H1 (cell line): ENCODE measurements at regions not wholly inside any gene's neighbourhood (a gene's known extent, or its start where the extent isn't known, plus 50 kb on each side); places are given as distances from the start of the nearest gene placed in this dataset.

ENCODE experiments used
- CTCF ChIA-PET: fragments of 300-600 bp; sonication (Branson Sonifier 250); formaldehyde crosslinking; loops from one replicate; lab custom pipeline; 2021; ENCODE audit not compliant: partially characterized antibody; lab: Charles Lee
- POLR2A ChIA-PET: fragments of 300-600 bp; sonication (Branson Sonifier 250); formaldehyde crosslinking; loops from one replicate; lab custom pipeline; 2021; ENCODE audit warnings: inconsistent platforms; ENCODE audit not compliant: partially characterized antibody; lab: Charles Lee
- DNase-seq, 2 experiments: peaks; one replicate each; pipeline versions ENCODE4 v3.0.0 to v3.0.0-alpha.2; 2010 to 2022; ENCODE audit warnings: low spot score in 2 of 2, low read depth in 1 of 2, mixed read lengths in 1 of 2
- FAIRE-seq: peaks from 2 replicates; lab custom pipeline; 2011; peaks lifted over from hg19 to GRCh38; lab: Jason Lieb, UNC
- H2AFZ ChIP-seq: 2 replicates; pipeline ENCODE4 v1.8.1; 2012; ENCODE audit warnings: low read length, inconsistent platforms
- H2AK5ac ChIP-seq: 2 replicates; pipeline ENCODE4 v1.6.1; 2013; ENCODE audit warnings: low read depth, low read length
- H2BK120ac ChIP-seq: replicated peaks from 2 replicates; pipeline ENCODE3; 2013; ENCODE audit warnings: low read depth, low read length, inconsistent platforms
- H2BK12ac ChIP-seq: 2 replicates; pipeline ENCODE4 v1.6.1; 2013; ENCODE audit warnings: low read depth, low read length
- H2BK15ac ChIP-seq: 2 replicates; pipeline ENCODE4 v1.6.1; 2013; ENCODE audit warnings: low read length
- H2BK20ac ChIP-seq: 2 replicates; pipeline ENCODE4 v1.6.1; 2013; ENCODE audit warnings: low read length
- H2BK5ac ChIP-seq: 2 replicates; pipeline ENCODE4 v1.6.1; 2013; ENCODE audit warnings: low read depth, low read length
- H3K14ac ChIP-seq: 2 replicates; pipeline ENCODE4 v1.6.1; 2013; ENCODE audit warnings: inconsistent platforms; ENCODE audit not compliant: insufficient read length
- H3K18ac ChIP-seq: 2 replicates; pipeline ENCODE4 v1.6.1; 2013; ENCODE audit warnings: low read length; ENCODE audit errors: extremely low read depth
- H3K23ac ChIP-seq: 2 replicates; pipeline ENCODE4 v1.6.1; 2013; ENCODE audit warnings: inconsistent platforms; ENCODE audit not compliant: insufficient read length
- H3K23me2 ChIP-seq: 2 replicates; pipeline ENCODE4 v1.6.1; 2013; ENCODE audit warnings: low read depth, low read length
- H3K27ac ChIP-seq: 2 replicates; pipeline ENCODE4 v1.6.1; 2011; ENCODE audit warnings: low read depth, low read length, inconsistent platforms
- H3K27me3 ChIP-seq, 4 experiments: replicated peaks in 1 of 4; 1 replicate in 1 of 4; 2 replicates in 3 of 4; pipeline versions ENCODE4 v1.6.1 to v1.8.1; 2011 to 2013; ENCODE audit warnings: low read length in 3 of 4, mild to moderate bottlenecking in 3 of 4, inconsistent platforms in 2 of 4, mixed read lengths in 2 of 4, moderate library complexity in 1 of 4; ENCODE audit not compliant: control insufficient read depth in 3 of 4, insufficient read depth in 3 of 4; ENCODE audit errors: extremely low read depth in 1 of 4
- H3K36me3 ChIP-seq, 4 experiments: 2 replicates each; pipeline versions ENCODE4 v1.6.1 to v1.8.1; 2011 to 2013; ENCODE audit warnings: mild to moderate bottlenecking in 4 of 4, low read length in 3 of 4, moderate library complexity in 2 of 4, control low read depth in 1 of 4, inconsistent platforms in 1 of 4; ENCODE audit not compliant: insufficient read depth in 4 of 4, control insufficient read depth in 2 of 4
- H3K4ac ChIP-seq: replicated peaks from 2 replicates; pipeline ENCODE3; 2013; ENCODE audit warnings: low read length, low read depth, mixed read lengths, inconsistent platforms; ENCODE audit not compliant: insufficient read length
- H3K4me1 ChIP-seq, 4 experiments: replicated peaks in 1 of 4; 1 replicate in 1 of 4; 2 replicates in 3 of 4; pipeline versions ENCODE4 v1.6.1 to v1.8.1; 2011 to 2013; ENCODE audit warnings: low read length in 3 of 4, inconsistent platforms in 2 of 4, mixed read lengths in 1 of 4; ENCODE audit not compliant: insufficient read depth in 4 of 4, control insufficient read depth in 3 of 4
- H3K4me2 ChIP-seq, 2 experiments: 2 replicates each; pipeline versions ENCODE4 v1.6.1 to v1.8.1; 2011 to 2013; ENCODE audit warnings: low read depth in 2 of 2, low read length in 2 of 2, control low read depth in 1 of 2, inconsistent platforms in 1 of 2, mild to moderate bottlenecking in 1 of 2; ENCODE audit not compliant: insufficient read depth in 1 of 2
- H3K4me3 ChIP-seq, 4 experiments: fragments of 200-600, 300-600 bp in 1 of 4; sonication (generic), shearing (Covaris generic), sonication (Bioruptor Twin) in 1 of 4; 2 replicates each; pipeline versions ENCODE4 v1.5.1 to v1.8.1; 2011 to 2016; ENCODE audit warnings: low read length in 4 of 4, low read depth in 3 of 4, control low read depth in 2 of 4, inconsistent platforms in 2 of 4, mild to moderate bottlenecking in 2 of 4, mixed read lengths in 1 of 4, moderate library complexity in 1 of 4; ENCODE audit not compliant: insufficient read depth in 2 of 4; ENCODE audit errors: extremely low read depth in 1 of 4
- H3K56ac ChIP-seq: replicated peaks from 2 replicates; pipeline ENCODE3; 2013; ENCODE audit warnings: low read depth, mild to moderate bottlenecking, mixed read lengths, low read length, inconsistent platforms; ENCODE audit not compliant: insufficient read length
- H3K79me1 ChIP-seq: 2 replicates; pipeline ENCODE4 v1.6.1; 2013; ENCODE audit warnings: low read depth, low read length, control low read depth
- H3K79me2 ChIP-seq, 2 experiments: 2 replicates each; pipeline versions ENCODE4 v1.6.1 to v1.8.1; 2012 to 2013; ENCODE audit warnings: low read length in 2 of 2, mild to moderate bottlenecking in 2 of 2, inconsistent platforms in 1 of 2; ENCODE audit not compliant: insufficient read depth in 2 of 2, control insufficient read depth in 1 of 2
- H3K9ac ChIP-seq, 4 experiments: replicated peaks in 1 of 4; 1 replicate in 1 of 4; 2 replicates in 3 of 4; pipeline versions ENCODE4 v1.6.1 to v1.8.1; 2011 to 2013; ENCODE audit warnings: low read depth in 3 of 4, low read length in 3 of 4, control low read depth in 2 of 4, mild to moderate bottlenecking in 2 of 4, moderate library complexity in 2 of 4, inconsistent platforms in 1 of 4; ENCODE audit errors: extremely low read depth in 1 of 4
- H3K9me3 ChIP-seq, 2 experiments: 2 replicates each; pipeline versions ENCODE4 v1.6.1 to v1.8.1; 2012 to 2013; ENCODE audit warnings: mild to moderate bottlenecking in 2 of 2, moderate library complexity in 2 of 2, control low read depth in 1 of 2, inconsistent platforms in 1 of 2, low read depth in 1 of 2, low read length in 1 of 2, mixed read lengths in 1 of 2; ENCODE audit not compliant: insufficient read depth in 2 of 2
- H4K20me1 ChIP-seq, 2 experiments: replicated peaks in 1 of 2; 2 replicates each; pipeline versions ENCODE3 to v1.8.1; 2011 to 2013; ENCODE audit warnings: inconsistent platforms in 2 of 2, low read length in 2 of 2, mild to moderate bottlenecking in 1 of 2; ENCODE audit not compliant: insufficient read depth in 2 of 2, control insufficient read depth in 1 of 2
- H4K5ac ChIP-seq: 2 replicates; pipeline ENCODE4 v1.6.1; 2013; ENCODE audit warnings: low read length, low read depth, mixed read lengths, inconsistent platforms; ENCODE audit not compliant: insufficient read length
- H4K8ac ChIP-seq: 2 replicates; pipeline ENCODE4 v1.8.0; 2013; ENCODE audit warnings: mild to moderate bottlenecking, moderate library complexity, low read length, inconsistent platforms; ENCODE audit not compliant: insufficient read depth; ENCODE audit errors: extremely low read depth
- H4K91ac ChIP-seq: replicated peaks from 2 replicates; pipeline ENCODE3; 2013; ENCODE audit warnings: low read length, mixed read lengths, inconsistent platforms; ENCODE audit not compliant: insufficient read length
- CBX5 ChIP-seq: fragments of 300-800, 300-1000 bp; sonication (generic); IDR thresholded peaks from 2 replicates; pipeline ENCODE4 v1.7.1; 2016; ENCODE audit warnings: antibody characterized with exemption, low read length, low read depth
- CBX8 ChIP-seq: fragments of 300-800, 300-1000 bp; sonication (generic); IDR thresholded peaks from 2 replicates; pipeline ENCODE4 v1.7.1; 2016; ENCODE audit warnings: low read depth, low read length, borderline replicate concordance
- CHD2 ChIP-seq: IDR thresholded peaks from 2 replicates; pipeline ENCODE4 v1.6.1; 2012; ENCODE audit warnings: low read length, improper control_type of control experiment
- FOSL1 ChIP-seq: IDR thresholded peaks from 2 replicates; pipeline ENCODE4 v1.6.1; 2011; ENCODE audit warnings: mild to moderate bottlenecking, low read depth, low read length, moderate library complexity; ENCODE audit not compliant: insufficient read depth
- GABPA ChIP-seq: IDR thresholded peaks from 2 replicates; pipeline ENCODE4 v1.6.1; 2011; ENCODE audit warnings: mild to moderate bottlenecking, low read length, moderate library complexity, borderline replicate concordance; ENCODE audit not compliant: insufficient read depth
- NRF1 ChIP-seq: IDR thresholded peaks from 2 replicates; pipeline ENCODE4 v1.6.1; 2011; ENCODE audit warnings: mild to moderate bottlenecking, low read depth, low read length, improper control_type of control experiment
- SIRT6 ChIP-seq: IDR thresholded peaks from one replicate; pipeline ENCODE4 v1.7.1; 2012; ENCODE audit warnings: low read length, inconsistent platforms
- SP4 ChIP-seq: IDR thresholded peaks from 2 replicates; pipeline ENCODE4 v1.6.1; 2012; ENCODE audit warnings: low read length, inconsistent platforms
- SRF ChIP-seq: IDR thresholded peaks from 2 replicates; pipeline ENCODE4 v1.6.1; 2011; ENCODE audit warnings: mild to moderate bottlenecking, low read depth, low read length, moderate library complexity
- TEAD4 ChIP-seq: IDR thresholded peaks from 2 replicates; pipeline ENCODE4 v1.6.1; 2012; ENCODE audit warnings: low read depth, low read length, inconsistent platforms, mixed read lengths
- WGBS, 2 experiments: shearing (Covaris generic) in 1 of 2; methylation state at CpG; one replicate each; pipeline versions ENCODE4 v1.1.6 to v1.1.7; 2013 to 2015; ENCODE audit warnings: low lambda C conversion rate in 2 of 2, mixed read lengths in 2 of 2, inconsistent platforms in 1 of 2, low coverage in 1 of 2, missing lambda C conversion rate in 1 of 2; ENCODE audit not compliant: insufficient replicate concordance in 2 of 2, insufficient coverage in 1 of 2, insufficient read length in 1 of 2; ENCODE audit errors: extremely low coverage in 1 of 2, missing lambda C conversion rate in 1 of 2; 5-methylcytosine and 5-hydroxymethylcytosine counted together
- TF ChIP-seq, protein P1 (sequence below): IDR thresholded peaks from 2 replicates; pipeline ENCODE4 v1.6.1; 2011; ENCODE audit warnings: low read depth, mild to moderate bottlenecking, low read length; ENCODE audit not compliant: insufficient read depth
- TF ChIP-seq, protein P2 (sequence below), 3 experiments: IDR thresholded peaks; 1 replicate in 2 of 3; 2 replicates in 1 of 3; pipeline versions ENCODE4 v1.5.1 to v1.6.1; 2011; ENCODE audit warnings: low read length in 3 of 3, mild to moderate bottlenecking in 3 of 3, inconsistent platforms in 2 of 3, low read depth in 1 of 3, moderate library complexity in 1 of 3; ENCODE audit not compliant: insufficient read depth in 1 of 3; ENCODE audit errors: control extremely low read depth in 1 of 3

DNA sequence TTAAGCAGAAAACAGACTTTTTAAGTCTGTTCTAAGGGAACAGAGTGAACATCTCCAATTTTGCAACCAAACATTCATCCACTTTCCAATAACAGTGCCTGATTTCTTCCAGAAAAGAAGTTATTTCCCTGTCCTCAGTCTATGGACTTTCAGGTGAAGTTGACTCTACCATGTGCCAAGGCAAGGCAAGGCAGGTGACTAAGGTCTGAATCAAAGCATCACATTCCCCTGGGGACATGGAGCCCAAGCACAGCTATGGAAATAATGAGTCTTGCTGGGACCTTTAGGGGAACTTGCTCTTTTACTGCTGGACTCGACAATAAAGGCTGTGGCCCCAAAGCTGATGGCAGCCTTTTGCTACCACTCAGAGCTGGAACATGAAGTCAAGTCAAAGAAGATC is 182.2 kb downstream of the FGFR2 start:
- no peaks in the 10 kb centered on the region for H3K36me3 ChIP-seq
- no peak for DNase-seq
- no peak overlapping the region for H2AFZ ChIP-seq
- no peaks in the 10 kb centered on the region for H3K79me1 ChIP-seq
- H4K91ac ChIP-seq = no peak overlapping the region
- H3K4me1 ChIP-seq = no peaks in the 10 kb centered on the region
- no peak for FAIRE-seq
- H3K4me2 ChIP-seq = no peak overlapping the region
- H2BK12ac ChIP-seq = no peak overlapping the region
- no peak overlapping the region for H2BK20ac ChIP-seq
- no peak overlapping the region for H2AK5ac ChIP-seq
- no peak overlapping the region for H3K9ac ChIP-seq
- H3K4me3 ChIP-seq = no peak overlapping the region
- no peak overlapping the region for H3K4ac ChIP-seq
- ChIA-PET POLR2A (no interaction called here), CTCF (interaction anchor here (0.6 to 2.5 kb wide), 6 partner anchors 9 to 463 kb away, joined by 3 to 10 read pairs (median 4); no protein-coding TSS in a partner anchor)
- no peak overlapping the region for H4K8ac ChIP-seq
- no peak overlapping the region for H3K18ac ChIP-seq
- H4K20me1 ChIP-seq = no peaks in the 10 kb centered on the region
- no peak overlapping the region for H3K14ac ChIP-seq
- no peaks in the 10 kb centered on the region for H3K79me2 ChIP-seq
- H2BK15ac ChIP-seq = no peak overlapping the region
- no peak overlapping the region for H3K56ac ChIP-seq
- H2BK120ac ChIP-seq = no peak overlapping the region
- H3K23ac ChIP-seq = no peak overlapping the region
- 0 out of 4 replicates have a peak, but pooled peaks cover 0 to 4% of the 10 kb centered on the region in 2 experiments for H3K9me3 ChIP-seq
- WGBS, 2 experiments = 78% methylated on average over 1 of the region's 1 CpG; no CpG with 5 or more reads in 1 of the 2 experiments
- H3K27ac ChIP-seq = no peak overlapping the region
- H4K5ac ChIP-seq = no peak overlapping the region
- H3K27me3 ChIP-seq = no peaks in the 10 kb centered on the region
- H2BK5ac ChIP-seq = no peak overlapping the region
- no peaks in the 10 kb centered on the region for H3K23me2 ChIP-seq
- TF ChIP-seq SP4 (no peak), FOSL1 (no peak), CBX5 (no peak), TEAD4 (no peak), CHD2 (no peak), GABPA (no peak), NRF1 (no peak), SRF (no peak), CBX8 (no peak), SIRT6 (no peak)
- TF ChIP-seq, protein P1, sequence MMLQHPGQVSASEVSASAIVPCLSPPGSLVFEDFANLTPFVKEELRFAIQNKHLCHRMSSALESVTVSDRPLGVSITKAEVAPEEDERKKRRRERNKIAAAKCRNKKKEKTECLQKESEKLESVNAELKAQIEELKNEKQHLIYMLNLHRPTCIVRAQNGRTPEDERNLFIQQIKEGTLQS = no peak
- TF ChIP-seq, protein P2, sequence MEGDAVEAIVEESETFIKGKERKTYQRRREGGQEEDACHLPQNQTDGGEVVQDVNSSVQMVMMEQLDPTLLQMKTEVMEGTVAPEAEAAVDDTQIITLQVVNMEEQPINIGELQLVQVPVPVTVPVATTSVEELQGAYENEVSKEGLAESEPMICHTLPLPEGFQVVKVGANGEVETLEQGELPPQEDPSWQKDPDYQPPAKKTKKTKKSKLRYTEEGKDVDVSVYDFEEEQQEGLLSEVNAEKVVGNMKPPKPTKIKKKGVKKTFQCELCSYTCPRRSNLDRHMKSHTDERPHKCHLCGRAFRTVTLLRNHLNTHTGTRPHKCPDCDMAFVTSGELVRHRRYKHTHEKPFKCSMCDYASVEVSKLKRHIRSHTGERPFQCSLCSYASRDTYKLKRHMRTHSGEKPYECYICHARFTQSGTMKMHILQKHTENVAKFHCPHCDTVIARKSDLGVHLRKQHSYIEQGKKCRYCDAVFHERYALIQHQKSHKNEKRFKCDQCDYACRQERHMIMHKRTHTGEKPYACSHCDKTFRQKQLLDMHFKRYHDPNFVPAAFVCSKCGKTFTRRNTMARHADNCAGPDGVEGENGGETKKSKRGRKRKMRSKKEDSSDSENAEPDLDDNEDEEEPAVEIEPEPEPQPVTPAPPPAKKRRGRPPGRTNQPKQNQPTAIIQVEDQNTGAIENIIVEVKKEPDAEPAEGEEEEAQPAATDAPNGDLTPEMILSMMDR (IDR thresholded peaks at IDR 0.05; ENCODE audit: control extremely low read depth in 1 of 3, insufficient read depth in 1 of 3, low read depth in 1 of 3, low read length in 3 of 3) = no peak
